HG02840 (cell line): ENCODE measurements at regions not wholly inside any gene's neighbourhood (a gene's known extent, or its start where the extent isn't known, plus 50 kb on each side); places are given as distances from the start of the nearest gene placed in this dataset.

Experiments
- ATAC-seq: cut with Tn5 transposase; IDR thresholded peaks from one replicate; pipeline ENCODE4 v1.9.1; 2021; ENCODE audit warnings: mild to moderate bottlenecking, moderate library complexity, moderate number of reproducible peaks; ENCODE audit not compliant: unreplicated experiment, low FRiP score

DNA sequence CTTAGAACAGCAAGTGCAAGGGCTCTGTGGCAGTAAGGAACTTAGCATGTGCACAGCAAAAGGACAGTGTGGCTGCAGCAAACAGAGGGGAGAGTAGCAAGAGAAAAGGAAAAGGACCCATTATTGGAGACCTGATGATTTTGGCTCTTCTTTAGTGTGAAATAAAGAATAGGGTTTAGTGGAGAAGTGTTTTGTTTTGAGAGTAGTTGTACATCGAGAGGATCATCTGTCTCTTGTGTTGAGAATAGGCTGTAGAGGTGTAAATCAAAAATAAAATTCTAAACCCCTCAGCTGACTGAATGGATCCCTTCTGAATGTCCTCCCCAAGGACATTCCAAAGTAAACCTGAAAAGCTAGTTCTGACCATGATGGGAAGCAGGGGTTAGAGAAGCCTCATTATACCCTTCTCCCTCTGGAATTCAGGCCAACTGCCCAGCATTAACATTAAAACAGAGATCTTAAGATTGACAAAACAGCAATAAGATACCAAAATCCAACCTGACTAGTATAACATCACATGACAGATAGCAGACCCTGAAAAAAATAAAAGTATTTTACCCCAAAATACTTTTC lies 73.6 kb upstream of the OBI1 start:
- ATAC-seq, result no peak

DNA sequence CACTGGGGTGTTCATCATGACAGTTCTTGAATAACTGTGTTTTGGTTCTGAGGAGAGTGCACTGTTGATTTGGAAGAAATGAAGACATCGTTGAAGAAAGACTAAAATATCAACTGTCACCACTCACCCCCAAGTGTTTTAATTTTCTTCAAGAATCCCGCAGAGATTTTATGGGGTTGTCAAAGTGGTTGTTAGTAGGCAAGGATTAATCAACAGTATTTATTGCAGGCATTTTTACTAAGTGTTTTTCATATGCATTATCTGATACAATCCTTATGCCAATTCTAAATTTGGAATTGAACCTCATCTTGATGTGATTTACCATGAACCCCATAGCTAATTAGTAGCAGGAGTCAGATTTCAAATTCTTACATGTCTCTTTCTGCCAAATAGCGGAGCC lies 63.7 kb upstream of the OBI1 start:
- no peak for ATAC-seq

DNA sequence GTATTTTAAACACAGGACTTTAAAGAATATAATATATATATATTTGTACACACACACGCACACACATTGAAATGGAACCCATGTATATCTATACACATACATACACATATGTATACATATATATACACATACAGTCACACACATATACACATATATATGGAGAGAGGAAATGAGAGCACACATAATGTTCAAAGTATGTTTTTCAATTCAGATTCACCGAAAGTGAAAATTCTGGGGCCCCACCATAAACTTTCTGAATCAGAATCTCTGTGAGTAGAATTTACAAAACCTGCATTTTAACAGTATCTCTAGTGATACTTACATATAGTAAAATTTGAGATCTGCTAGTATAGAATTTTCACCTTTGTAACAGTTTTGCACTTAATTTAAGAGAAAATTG lies 60.4 kb upstream of the OBI1 start:
- ATAC-seq, result no peak

- ATAC-seq, result no peak
Observed at GRCh38 chr13:78714717-78715116, 55.8 kb upstream of the OBI1 start.

DNA sequence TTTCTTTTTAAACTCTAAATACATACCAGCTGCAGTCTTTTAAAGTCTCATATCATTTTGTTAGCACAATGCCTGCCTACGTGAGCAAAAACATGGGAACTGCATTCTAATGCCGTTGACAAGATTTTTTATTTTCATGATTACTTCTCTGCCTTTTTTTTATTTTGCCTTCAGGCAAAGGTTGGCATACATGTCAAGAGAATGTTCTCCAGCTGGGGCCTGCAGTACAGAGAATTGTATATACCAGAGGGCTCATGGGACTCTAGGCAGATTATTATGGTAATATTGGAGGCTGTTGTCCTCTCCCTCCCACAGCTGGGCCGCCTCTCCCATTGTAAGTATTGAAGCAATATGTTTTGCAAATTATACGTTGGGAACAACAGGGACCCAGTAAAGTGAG lies 53.9 kb upstream of the OBI1 start:
- no peak for ATAC-seq

- ATAC-seq, result no peak
Observed at GRCh38 chr13:78709028-78709427, 50.1 kb upstream of the OBI1 start.
